SKM-1 (cell line): ENCODE measurements at regions not wholly inside any gene's neighbourhood (a gene's known extent, or its start where the extent isn't known, plus 50 kb on each side); places are given as distances from the start of the nearest gene placed in this dataset.
"Not testable (repeated sequence)": the region's sequence is repeated elsewhere in the genome, so short reads cannot be mapped to it uniquely, and the experiment has no call there.

Source experiments
- DNase-seq: peaks from one replicate; lab custom pipeline; 2025; ENCODE audit not compliant: unreplicated experiment; lab: John Stamatoyannopoulos, UW

DNA sequence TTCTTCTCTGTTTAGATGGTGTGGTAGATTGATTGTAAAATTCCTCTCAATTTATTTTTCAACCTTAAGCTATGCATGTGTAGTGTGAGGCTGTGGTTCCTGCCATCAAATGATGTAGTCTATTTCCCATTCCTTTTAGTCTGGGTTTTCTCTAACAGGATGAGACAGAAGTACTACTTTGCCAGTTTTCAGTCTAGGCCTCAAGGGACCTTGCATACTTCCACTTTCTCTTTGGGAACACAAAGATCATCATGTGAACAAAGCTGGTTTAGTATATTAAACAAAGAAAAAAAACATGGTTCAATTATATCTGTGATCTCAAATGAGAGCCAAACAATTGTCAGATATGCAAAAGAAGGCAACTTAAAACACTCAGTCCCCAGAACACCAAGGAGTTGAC lies 1284.0 kb downstream of the RAPGEF2 start:
- no peak for DNase-seq

DNA sequence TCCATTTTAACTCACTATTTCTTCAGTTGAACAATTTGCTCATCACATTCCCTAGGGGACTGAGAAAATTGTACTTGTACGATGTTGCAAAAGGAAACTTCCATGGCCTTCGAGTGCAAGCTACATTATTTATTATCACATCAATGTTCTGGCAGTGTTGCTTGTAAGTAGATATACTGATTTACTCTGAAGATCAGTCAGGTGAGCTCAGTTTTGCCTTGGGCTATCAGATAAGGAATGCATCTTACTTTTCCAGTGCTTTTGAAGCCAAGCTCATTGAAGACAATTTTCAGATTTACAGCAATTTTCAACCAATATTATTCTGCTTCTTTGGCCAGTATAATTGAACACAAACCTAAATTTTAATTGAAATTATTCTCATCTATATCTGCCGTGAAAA lies 1296.9 kb downstream of the RAPGEF2 start:
- no peak for DNase-seq

DNA sequence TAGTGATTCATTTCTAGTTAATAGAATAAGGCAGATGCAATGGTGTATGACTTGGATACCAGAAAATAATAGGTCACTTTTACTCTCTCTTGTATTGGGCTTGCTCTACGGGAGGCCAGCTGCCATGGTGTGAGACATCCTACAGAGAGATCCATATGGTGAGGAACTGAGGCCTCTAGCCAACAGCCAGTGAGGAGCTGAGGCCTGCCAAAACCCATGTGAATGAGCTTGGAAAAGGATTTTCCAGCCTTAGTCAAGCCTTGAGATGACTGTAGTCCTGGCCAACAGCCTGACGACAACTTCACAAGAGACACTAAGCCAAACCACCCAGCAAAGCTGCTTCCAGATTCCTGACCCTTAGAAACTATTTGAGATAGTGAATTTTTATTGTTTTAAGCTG lies 1300.2 kb downstream of the RAPGEF2 start:
- DNase-seq: no peak

DNA sequence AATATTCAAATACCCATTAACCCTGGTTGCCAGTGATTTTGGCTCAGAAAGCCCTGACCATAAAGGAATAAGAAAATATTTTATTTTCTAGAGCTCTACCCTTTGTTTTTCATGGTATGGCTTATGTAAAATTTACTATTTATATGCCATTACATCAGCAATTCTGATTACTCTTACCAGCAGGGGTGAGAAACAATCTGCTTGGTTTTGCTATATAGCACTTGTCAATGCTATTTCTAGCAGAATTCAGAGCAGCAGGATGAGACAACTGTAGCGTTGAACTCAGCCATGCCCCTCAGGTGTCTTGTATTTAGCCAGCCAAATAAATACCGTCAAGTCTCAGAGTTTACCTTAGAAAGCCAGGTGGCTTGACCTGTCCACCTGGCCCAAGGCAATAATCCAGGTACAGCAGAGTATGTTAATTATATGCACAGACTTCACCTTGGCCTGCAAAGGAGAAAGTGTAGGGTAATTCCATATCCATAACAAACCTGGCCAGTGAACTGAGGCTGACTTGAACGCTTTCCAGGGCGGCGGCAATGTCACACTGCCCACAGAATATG lies 1303.5 kb downstream of the RAPGEF2 start:
- DNase-seq: no peak

DNA sequence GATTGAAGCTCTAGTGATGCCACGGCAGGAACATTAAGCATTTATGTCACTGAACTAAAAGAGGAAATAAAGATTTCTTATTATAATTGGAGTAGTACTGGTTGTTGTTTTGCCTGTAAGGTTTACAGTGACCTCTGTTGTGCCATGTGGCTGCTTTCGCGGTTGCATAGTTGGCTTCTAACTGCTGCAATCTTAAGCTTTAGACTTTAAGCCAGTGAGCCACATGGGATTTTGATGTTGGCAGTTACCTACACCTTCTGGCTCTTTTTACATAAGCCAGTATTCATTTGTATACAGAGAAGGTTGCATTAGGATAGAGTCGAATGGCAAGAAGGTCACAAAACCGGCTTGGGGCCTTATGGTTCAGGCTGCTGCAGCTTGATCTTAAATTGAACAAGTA lies 1311.6 kb downstream of the RAPGEF2 start:
- no peak for DNase-seq

DNA sequence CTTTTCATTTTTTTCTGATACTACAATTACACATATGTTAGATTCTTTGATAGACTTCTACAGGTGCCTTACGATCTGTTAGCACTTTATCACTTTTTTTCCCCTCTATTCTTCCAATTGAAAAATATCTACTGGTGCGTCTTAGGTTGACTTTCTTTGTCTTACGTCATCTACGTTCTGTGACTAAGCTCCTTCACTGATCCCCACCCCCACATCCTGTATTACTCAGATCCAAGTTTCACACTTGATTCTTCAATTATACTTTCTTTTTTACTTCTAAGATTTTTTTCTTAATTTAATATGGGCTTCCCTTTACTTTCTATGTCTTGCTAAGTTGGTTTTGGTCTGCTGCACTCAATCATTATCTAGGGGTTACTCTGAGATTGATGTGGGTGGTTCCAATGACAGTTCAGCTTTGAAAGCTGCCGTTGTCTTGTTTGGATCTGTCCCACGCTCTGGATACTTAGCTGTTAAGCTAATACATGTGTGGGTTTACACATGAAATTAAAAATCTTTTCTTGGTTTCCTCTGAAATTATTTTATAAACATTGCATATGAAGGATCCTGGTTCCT lies 1321.1 kb downstream of the RAPGEF2 start:
- no peak for DNase-seq

DNA sequence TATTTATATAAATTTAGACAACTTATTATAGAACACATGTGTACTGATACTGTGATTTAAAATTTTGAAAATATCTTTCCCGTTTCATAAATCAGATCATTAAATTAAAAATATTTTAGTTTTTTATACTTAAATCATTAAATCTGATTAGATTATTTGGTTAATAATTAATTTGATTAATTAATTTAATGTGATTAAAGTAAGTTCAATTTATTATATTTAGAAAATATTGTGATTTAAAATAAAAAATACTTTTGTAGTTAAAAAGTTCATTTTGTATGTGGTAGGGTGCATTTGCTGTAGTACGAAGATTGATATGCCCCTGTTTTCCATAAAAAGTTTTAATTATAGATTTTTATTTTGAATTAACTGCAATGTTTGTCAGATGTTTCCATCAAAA lies 1323.4 kb downstream of the RAPGEF2 start:
- no peak for DNase-seq

DNA sequence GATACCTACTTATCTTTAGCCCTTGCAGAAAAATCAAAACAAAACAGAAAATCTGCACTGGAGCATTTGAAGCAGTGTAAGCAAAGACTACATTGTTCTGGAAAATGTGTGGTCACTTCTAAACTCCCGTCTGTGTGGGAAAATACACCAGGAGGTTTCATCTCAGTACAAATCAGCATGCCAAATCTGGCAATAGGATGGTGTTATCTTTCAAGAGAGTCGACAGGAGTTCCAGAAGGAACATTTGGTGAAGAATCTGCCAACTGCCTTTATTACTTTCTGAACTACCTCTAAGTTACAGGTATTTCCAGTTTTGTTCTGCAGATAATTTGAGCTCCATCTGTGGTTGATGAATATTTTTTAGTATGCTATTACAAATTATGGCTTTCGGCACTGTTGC lies 1348.0 kb downstream of the RAPGEF2 start:
- no peak for DNase-seq

DNA sequence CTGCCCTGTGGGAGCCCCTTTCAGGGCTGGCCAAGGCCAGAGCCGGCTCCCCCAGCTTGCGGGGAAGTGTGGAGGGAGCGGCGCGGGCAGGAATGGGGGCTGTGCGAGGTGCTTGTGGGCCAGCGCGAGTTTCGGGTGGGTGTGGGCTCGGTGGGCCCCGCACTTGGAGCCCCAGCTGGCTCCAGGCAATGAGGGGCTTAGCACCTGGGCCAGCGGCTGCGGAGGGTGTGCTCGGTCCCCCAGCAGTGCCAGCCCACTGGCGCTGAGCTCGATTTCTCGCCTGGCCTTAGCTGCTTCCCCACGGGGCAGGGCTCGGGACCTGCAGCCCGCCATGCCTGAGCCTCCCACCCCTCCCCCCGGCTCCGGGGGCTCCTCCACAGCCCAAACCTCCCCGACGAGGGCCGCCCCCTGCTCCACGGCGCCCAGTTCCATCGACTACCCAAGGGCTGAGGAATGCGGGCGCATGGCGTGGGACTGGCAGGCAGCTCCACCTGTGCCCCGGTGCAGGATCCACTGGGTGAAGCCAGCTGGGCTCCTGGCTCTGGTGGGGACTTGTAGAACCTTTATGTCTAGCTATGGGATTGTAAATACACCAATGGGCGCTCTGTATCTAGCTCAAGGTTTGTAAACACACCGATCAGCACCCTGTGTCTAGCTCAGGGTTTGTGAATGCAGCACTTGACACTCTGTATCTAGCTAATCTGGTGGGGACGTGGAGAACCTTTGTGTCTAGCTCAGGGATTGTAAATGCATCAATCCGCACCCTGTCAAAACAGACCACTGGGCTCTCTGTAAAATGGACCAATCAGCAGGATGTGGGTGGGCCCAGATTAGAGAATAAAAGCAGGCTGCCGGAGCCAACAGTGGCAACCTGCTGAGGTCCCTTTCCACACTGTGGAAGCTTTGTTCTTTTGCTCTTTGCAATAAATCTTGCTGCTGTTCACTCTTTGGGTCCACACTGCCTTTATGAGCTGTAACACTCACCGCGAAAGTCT lies 1379.1 kb downstream of the RAPGEF2 start:
- not testable (repeated sequence) for DNase-seq

DNA sequence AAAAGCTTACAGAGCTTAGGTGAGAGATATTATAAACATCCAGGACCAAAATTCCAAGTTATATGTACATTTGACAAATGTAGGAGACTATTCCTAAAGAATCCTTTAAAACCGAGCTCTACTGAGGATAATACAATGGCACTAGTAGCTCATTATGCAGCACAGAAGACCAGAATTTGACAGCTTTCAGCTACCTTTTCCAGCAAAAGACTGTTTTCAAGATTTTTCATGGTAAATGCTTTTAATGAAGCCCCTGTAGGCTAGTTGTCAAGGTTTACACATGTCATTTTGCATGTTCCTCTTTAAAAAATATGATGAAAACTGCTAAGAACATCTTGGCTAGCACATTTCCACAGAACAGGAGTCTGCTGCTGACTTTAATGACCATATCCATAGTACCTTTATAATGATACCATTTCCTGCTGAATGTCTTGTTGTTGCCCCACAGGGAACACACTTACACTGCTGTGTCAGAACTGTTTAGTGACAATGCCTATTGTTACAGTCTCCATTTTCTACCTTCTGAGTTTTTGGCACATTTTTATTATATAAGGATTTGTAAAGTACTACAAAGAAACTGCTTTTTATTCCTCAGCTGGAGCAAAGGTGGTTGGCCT lies 1382.3 kb downstream of the RAPGEF2 start:
- no peak for DNase-seq

DNA sequence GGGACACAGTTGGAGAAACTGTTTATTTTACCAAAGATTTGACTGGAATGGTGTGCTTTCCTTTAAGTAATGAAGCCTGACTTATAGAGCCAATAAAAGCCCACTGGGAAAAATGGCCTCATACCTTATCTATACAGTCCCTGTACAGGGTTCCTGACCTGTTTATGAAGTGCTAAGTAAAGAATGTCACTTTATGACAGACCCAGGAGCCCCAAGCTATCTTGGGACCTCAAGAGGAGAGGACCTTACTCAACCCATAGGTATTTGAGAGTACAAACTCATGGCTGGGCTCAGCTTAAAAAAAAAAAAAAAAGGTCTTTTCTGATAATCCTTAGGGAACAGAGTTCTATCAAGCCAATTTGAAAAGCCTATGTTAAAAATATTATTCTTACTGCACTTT lies 1389.3 kb downstream of the RAPGEF2 start:
- no peak for DNase-seq

DNA sequence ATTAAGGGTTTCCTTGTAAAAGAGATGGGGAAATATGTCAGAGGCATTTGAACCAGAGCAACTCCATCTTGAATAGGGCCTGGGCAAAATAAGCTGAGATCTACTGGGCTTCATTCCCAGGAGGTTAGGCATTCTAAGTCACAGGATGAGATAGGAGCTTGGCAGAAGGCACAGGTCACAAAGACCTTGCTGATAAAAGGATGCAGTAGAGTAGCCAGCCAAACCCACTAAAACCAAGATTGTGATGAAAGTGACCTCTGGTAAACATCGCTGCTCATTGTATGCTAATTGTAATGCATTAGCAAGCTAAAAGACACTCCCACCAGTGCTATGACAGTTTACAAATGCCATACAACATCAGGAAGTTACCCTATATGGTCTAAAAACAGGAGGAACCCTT lies 1390.3 kb downstream of the RAPGEF2 start:
- no peak for DNase-seq

DNA sequence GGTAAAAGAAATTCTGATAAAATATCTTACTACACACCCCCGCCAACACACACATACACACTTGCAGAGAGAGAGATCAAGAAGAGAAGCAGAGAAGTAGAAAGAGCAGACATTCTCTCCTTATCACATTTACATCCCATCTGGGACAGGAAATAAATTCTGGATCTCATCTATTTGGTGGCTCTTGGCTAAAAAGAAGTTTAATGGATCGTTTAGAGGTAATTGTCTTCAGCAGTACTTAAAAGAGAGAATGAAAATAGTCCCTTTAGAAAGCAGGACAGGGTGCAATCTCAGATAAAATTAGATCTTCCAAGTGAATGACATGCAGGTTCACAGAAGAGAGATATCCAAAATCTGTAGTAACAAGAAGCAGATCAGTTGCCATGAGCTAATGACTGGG lies 1392.5 kb downstream of the RAPGEF2 start:
- no peak for DNase-seq

DNA sequence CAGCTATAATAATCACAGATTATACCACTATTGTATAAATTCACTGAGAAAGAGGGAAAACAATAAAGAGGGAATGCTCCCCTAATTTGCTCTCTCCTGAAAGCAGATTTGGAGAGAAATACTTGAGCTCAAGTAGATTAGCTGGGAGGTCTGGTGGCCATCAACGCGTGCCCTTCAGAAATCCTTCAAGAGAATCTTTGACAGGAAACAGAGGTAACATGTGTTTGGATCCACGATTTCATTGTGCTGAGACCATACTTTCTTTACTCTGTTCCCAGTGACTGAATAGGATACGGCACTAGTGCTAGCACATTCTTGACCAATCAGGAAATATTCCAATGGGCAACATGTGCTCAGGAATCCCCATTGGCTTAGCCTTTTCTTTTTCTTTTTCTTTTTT lies 1395.3 kb downstream of the RAPGEF2 start:
- DNase-seq: no peak

DNA sequence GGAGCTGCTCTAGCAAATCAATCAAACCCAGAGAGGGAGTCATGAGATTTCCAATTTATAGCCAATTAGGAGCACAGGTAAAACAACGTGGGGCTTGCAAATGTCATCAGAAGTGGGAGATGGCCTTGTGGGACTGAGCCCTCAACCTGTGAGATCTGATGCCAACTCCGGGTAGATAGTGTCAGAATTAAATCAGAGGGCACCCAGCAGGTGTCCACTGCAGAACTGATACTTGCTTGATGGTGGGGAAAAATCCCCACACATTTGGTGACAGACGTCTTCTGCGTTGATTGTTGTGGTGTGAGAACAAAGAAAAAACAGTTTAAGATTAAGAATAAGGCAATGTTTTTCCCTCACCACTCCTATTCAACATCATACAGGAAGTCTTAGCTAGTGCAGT lies 1402.8 kb downstream of the RAPGEF2 start:
- DNase-seq: no peak

DNA sequence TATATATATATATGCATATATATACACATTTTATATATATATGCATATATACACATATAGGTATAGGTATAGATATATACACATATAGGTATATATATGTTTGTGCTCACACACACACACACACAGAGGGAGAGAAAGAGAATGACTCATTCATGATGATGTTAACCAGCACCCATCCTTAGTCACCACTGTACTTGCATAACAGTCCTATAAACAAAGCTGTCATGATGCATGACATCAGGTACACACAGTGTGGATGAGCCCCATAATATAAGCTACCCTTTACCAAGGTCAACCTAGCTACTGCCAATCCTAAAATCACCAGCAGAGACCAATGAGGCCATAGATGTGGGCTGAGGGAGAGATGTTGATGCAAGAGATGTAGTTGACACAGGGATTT lies 1408.0 kb downstream of the RAPGEF2 start:
- no peak for DNase-seq

DNA sequence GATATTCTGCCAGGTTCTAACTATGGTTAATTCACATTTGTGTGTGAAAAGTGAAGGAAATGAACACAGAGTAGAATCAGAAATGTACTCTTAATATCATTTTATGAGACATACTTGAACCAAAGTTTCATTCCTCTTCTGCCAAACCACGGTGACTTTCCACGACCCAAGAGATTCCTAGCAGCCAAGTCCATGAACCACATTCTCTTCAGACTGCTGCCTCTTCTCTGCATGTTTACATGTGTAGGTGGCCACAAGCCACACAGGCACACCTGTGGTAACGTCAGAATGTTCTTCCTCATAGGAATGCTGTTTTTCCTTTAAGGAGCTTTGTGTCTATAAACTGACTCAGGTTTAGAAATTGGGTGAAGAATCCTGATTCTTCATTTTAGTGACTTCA lies 1411.2 kb downstream of the RAPGEF2 start:
- no peak for DNase-seq

DNA sequence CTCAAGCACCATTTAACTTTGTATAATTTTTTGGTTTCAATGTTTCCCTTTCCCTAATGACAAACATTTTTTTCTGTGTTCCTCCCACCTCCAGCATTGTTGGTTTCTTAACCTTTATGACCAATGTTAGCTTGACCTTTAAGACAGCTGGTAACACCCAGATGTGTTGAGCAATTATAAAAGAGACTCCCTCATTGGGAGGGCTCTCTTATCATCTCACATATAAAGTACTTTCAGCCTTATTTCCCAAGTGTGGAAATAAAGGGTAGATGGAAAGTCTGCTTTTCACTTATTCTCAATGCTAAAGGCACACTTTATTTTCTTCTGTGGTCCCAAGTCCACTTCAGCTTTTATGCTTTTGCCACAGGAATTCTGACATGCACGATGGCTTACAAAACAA lies 1420.4 kb downstream of the RAPGEF2 start:
- no peak for DNase-seq

DNA sequence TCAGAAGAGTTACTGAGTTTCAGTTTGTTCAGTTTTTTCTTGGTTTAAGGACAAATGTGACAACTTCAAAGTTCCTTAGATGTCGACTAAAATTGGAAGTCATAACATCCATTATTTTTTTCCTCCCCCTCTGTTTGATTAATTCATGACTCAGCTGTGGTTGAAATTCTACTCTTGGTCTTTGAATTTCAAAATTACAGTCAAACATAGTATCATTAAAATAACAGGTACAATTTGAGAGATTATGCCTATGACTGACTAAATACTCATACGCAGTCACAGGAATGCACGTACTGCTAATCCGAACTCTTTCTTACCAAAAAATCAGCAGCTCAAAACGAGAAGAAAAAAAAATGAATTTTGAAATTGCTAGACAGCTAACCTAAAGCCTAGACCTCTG lies 1434.8 kb downstream of the RAPGEF2 start:
- DNase-seq: no peak

DNA sequence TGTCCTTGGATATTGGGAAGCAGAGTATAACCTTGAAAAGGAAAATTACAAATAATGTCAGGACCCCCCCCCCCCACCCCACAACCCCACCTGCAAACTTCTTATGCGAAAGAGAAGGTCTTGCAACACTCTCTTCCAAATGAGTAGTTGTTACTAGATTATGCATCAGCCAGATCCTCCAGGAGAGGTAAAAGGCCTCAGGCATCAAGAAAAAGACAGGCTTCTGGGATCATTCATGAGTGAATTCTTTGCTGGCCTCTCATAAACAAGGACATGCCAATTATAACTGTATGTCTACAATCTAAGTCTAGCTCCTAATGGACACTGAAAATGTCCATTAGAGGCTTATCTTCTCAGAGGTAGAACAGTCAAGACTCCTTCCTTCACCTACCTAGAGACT lies 1443.3 kb downstream of the RAPGEF2 start:
- DNase-seq: no peak

DNA sequence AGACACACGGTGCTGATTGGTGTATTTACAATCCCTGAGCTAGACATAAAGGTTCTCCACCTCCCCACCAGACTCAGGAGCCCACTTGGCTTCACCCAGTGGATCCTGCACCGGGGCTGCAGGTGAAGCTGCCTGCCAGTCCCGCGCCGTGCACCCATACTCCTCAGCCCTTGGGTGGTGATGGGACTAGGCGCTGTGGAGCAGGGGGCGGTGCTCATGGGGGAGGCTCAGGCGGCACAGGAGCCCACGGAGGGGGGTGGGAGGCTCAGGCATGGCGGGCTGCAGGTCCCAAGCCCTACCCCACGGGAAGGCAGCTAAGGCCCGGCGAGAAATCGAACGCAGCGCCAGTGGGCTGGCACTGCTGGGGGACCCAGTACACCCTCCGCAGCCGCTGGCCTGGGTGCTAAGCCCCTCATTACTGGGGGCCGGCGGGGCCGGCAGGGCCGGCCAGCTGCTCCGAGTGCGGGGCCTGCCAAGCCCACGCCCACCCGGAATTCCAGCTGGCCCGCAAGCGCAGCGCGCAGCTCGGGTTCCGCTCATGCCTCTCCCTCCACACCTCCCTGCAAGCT lies 1447.2 kb downstream of the RAPGEF2 start:
- DNase-seq: not testable (repeated sequence)
